SW 1271 (cell line): ENCODE measurements at regions not wholly inside any gene's neighbourhood (a gene's known extent, or its start where the extent isn't known, plus 50 kb on each side); places are given as distances from the start of the nearest gene placed in this dataset.

Source experiments
- DNase-seq, 2 experiments: peaks; one replicate each; lab custom pipeline; 2025; lab: John Stamatoyannopoulos, UW

DNA sequence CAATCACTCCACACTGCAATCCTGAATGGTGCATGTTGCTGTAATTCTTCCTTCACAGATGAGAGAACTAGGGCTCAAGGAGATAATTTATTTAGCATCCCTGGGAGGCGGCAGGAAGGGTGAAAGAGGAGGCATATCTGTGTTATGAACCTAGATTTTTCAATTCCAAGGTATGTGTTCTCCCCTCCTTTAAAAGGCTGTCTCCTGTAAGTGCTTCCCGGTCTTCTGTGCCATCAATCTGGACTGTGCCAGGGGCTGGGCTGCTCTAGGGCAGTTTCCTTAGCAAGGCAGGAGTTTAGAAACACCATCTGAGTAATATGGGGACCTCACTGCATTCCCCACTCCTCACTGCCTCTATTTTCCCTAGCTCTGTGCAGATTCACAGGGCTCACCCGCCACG, 185.0 kb downstream of the RFC3 start:
- DNase-seq = no peak

DNA sequence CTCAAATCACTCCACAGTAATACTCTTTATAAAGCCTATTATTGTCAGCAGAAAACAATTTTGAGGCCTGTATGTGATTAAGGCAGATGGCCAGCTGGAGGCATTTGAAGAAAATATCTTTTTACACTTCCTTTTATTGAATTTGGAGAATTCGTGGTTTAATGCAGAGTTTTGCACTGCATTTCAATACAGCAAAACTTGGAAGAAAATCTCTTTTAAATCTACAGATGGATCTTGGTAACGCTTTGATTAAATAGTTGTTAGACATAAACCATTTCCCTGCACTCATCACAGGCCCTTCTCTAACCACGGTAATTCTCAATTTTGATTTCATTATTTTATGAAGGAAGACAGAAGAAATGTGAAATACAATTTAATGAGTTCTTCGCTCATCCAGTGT, 185.7 kb downstream of the RFC3 start:
- no peak for DNase-seq

DNA sequence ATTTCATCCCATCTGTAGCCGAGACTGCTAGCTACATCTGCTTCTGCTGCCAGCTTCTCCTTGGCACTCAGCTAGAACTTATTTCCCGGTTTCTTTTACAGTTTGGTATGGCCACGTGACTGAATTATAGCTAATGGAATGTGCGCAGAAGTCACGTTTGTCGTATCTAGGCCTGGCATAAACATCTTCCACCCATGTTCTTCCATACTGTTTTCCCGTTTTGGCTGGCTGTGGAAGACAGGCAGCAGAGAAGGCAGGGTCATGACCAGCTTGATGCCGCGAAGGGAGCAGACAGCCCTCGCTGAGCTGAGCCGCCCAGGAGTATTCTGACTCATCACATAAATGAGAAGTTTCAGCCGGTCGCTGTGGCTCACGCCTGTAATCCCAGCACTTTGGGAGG, 186.7 kb downstream of the RFC3 start:
- DNase-seq = no peak

DNA sequence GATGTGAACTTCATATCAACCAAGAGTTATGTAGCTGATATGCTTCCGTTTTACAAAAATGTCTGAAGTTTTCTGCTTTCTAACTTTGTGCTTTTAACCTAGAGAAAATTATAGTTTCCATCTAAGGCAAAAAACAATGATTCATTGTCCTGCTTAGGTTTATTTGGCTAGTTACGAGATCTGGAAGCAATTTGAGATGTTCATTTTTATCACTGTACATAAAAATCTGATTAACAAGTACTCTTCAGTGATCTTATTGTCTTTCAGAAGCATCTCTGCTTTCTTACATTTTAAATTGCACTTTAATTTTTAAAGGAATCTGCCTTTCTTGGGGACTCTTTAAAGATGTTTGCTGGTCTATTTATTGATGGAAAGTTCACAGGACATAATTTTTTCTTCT, 188.1 kb downstream of the RFC3 start:
- DNase-seq = no peak

DNA sequence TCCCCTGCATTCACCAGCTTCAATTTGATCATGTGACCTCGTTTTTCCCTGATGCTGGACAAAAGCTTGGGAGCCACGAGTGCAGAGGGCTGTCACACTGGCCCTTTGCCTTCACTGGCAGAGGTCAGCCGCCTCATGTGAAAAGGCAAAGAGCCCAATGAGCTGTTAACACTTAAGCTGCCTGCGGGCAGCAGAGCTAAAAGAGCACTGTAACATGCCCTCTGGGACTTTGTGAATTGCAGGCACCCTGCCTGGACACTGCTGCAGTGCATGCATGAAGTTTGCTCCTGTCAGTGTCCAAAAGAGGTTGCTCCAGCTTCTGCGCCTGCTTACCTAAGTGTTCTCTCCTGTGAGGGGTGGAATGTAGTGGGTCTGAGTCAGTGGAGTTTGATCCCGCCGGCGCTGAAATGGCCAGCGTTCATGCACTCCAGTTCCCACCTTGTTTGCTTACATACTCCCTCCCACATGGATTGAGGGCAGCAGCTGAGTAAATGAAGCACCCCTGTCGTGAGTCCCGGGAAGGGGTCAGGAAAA, 193.7 kb downstream of the RFC3 start:
- DNase-seq = no peak

DNA sequence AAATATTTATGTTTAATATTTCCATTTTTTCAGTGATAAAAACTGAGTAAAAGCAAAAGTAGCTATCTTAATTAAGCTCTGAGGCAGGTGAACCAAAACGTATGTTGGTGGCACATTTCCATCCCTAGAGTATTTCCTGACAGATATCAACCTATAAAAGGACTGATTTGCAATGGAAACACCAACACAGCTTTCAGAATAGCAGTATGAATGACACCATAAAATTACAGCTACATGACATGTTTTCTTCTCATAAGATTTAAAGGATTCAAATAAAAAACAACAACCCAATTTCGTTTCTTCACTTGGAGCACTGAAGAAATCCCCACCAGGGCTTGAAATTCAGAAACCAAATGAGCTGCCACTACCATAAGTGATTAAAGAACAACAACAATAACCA, 194.4 kb downstream of the RFC3 start:
- no peak for DNase-seq

DNA sequence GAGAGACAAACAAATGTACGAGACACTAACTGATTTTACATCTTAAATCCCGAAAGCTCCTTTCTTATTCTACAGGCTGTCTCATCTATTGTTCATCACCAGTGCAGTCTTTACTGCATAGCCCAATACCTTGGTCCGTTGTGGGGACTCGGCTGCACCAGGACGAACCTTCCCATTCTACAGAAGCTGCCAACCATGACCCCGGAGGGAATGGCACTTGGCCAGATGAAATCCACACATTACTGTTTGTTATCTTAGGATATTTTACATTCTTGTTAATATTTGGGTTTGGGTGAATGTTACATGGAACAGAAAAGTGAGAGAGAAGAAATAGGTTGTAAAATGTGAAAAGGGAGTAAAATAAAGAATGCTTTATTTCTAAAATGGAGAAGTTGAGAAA, 195.1 kb downstream of the RFC3 start:
- DNase-seq = no peak

DNA sequence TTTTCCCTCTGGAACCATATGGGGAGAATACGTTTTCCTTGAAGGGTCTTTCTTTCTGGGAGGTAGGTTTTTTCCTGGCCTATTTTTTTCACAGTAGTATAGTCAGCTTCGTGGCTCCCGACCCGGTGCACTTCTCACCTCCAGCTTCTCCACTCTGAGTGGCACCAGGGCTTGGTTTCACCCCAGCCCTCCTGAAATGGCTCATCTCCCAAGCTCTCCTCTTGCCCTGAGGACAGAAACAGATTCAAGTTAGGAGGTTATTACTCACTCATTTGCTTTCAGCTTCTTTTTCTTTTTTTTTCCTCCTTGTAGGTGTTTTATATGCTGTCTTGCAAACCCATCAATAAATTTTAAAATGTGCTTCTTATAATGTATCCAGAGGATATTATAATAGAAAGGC, 199.3 kb downstream of the RFC3 start:
- no peak for DNase-seq

DNA sequence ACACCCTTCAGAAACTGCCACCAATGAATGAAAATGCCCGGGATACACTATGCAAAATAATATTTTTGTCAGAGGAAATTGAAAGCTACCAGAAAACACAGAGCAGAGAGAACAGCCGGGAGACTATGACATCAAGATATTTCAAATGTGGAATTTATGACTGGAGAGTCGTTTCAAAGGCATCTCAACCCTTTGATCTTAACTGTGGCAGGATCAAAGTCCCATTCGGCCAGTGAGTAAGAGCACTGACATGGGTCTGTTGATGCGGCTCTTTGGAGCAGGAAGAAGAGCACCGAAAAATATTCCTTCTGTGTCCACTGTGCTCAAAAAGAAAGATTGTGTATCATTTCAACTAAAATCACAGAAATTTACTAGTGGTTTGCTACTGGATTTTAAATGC, 201.9 kb downstream of the RFC3 start:
- no peak for DNase-seq

DNA sequence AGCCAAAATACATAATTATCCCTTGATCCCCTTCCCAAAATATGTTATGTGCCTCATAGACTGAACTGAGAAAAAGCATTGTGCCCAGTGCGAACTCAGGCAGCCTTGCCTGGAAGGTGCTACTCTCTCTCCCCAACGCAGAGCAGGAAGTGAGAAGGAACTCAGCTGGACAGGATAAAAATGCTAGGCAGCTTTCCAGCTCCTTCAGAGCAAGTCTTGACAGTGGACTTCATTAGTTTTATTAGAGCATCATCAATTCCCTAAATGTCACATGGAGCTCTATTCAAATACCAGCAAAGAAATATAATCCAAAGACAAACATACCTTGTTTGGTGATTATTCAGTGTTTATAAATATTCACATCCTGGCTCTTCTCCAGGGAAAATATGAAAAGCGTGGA, 202.4 kb downstream of the RFC3 start:
- DNase-seq = no peak

DNA sequence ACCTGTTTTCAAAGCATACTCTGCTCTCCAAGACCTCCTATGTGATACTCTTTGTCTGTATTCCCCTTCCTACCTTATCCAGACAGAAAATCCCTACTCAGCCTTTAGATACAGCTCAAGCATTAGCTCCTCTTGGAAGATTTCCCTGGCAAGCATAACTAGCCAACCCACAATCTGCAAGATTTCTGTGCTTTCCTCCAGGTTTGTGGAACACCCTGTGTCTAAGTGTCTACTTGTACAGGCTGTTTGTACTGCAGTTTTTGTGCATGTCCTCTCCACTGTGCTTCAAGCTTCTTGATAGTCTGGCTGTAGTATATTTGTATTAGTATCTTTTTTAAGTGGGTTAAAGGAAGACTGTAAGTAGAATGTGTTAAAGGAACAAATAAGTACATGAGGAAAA, 203.7 kb downstream of the RFC3 start:
- DNase-seq = no peak

DNA sequence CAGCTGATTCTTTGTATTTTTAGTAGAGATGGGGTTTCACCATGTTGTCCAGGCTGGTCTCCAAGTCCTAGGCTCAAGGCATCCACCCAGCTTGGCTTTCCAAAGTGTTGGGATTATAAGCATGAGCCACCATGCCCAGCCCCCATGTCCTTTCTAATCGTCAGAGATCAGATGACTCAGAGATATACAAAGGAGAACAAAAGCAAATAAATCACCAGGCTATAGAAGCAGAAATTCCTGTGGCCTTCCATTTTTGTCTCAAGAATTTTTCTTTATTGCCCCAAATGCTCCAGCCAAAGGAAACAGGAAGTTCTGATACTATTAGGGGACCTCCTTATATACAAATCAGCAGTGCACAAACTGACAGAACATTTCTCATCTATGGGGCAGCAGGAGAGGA, 207.8 kb downstream of the RFC3 start:
- DNase-seq = no peak

DNA sequence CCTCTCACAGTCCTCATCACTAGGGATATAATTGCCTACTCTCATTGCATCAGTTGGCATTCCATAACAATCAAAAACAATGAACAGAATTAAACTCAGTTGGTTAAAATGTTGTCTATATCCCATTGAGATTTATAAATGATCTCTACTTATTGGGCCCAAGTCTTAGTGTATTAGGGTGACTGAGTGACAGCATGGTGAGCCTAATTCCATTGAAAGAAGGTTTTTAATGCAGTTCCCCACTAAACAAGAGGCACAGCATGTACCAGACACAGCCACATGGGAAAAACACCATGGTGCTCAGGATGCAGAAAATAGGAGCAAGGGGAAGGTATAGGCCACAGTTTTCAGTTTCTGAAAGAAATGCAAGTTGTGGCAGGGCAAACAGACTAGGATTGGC, 208.4 kb downstream of the RFC3 start:
- no peak for DNase-seq

DNA sequence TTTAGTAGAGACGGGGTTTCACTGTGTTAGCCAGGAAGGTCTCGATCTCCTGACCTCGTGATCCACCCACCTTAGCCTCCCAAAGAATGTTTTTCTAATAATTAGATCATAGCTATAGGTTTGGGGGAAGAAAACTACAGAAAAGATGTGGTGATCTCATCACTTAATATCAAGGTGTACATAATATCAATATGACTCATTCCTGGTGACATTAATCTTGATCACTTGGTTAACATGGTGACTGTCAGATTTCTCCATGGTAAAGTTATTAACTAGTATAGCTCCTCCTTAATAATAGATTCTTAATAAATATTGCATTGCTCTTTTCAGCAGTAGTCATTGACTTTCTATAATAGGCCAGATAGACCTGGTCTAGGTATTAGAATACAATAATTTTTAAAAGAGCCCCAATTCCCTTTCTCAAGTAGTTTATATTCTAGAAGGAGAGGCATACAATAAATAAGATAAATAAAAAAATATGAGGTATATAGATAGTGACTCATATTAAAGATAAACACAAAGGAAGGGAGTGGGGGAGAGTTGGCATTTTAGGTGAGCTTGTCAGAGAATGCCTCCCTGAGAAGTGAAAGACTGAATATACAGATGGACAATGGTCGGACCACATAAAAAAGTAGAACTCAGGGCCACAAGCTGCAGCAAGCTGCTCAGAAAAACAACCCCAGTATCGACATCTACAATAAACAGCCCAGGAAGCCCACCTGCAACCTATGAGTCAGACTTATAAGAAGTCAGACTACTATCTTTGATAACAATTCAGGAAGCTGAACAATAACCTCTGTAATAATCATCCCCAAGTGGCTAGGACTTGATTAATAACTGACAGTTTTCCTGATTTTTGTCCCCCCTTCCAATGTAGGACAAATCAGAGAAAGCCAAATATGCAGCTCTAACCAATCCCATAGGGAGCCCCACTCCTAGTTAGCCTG, 210.8 kb downstream of the RFC3 start:
- DNase-seq = no peak

DNA sequence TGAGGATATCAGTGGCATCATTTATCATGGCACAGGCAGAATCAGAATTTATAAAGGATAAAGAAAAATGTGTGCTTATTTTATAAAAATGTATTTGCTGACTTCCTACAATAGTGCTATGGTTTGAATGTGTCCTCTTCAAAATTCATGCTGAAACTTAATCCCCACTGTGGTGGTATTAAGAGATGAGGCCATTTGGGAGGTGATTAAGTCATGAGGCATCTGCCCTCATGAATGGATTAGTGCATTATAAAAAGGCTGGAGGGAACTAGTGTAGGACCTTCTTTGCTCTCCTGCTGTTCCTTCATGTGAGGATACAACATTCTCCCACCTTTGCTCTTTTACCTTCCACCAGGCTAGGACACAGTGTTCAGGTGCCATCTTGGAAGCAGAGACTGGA, 212.8 kb downstream of the RFC3 start:
- DNase-seq = no peak

DNA sequence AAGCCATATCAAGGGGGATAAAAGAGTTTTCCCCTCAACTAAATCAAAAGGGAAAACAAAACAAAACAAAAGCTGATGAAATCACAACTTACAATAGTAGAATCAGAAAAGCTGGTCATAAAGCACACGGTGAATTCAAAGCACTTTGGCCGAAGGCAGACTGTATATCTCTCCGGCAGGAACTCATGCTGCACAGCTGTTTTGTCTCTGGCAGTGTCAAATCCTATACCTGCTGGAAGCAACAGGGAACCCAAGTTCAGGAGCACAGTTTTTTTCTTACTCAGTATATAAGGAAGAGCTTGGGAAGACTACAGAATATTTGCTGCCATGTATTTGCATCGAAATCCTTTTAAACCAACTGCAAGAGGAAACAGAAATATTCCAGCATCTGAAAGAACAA, 213.7 kb downstream of the RFC3 start:
- no peak for DNase-seq

DNA sequence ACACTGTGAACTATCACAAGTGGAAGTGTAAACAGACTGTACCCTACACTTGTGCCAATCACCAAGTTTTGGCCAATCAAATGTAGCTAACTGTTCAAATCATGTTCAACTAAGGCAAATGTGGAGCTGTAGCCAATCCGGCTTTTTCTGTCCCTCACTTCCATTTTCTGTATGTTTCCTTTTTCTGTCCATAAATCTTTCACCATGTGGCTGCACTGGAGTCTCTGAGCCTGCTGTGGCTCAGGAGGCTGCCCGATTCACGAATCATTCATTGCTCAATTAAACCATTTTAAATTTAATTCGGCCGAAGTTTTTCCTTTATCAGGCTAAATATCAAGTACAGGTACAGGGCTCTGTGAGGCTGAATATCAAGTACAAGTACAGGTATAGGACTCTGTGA, 216.5 kb downstream of the RFC3 start:
- no peak for DNase-seq

DNA sequence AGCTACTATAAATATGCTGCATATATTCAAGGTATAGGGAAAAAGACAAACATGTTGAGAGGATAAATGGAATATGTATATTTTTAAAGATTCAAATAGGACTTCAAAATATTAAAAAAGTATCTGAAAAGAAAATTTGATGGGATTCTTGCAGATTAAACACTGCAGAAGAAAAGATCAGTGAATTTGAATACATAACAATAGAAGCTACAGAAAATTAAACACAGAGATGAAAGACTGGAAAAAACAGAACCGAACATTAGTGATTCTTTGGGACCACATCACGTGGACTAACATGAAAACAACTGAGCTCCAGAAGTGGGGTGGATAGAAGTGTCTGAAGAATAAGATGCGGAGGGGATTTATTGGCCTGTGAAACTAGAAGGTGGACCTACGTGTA, 217.2 kb downstream of the RFC3 start:
- no peak for DNase-seq

DNA sequence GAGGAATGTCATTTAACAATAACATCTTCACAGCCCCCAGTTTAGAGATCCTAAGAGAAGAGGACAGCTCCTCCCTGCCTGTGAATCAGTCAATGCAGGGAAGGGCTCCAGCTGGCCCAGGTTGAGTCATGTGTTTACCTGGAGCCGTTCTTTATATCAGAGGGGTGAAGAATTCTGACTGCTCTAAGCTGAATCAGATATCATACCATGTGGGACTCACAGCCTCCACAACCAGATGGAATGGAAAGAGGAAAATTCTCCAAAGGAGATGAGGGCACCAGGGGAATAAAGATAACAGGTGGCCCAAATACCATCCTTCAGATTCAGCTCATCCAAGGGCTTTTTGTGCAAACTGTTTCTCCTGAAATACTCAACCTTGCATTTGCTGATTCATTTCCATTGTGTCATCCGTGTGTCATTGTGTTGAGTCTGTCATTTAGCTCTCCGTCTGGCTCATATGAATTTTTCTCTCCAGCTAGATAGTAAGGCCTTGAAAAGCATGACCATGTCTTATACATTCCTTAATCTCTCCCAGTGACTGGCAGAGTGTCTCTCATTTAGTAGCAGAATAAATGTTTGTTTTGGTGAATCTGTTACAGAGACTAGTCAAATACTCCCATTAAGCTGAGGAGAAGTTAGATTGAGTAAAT, 217.9 kb downstream of the RFC3 start:
- DNase-seq = no peak

DNA sequence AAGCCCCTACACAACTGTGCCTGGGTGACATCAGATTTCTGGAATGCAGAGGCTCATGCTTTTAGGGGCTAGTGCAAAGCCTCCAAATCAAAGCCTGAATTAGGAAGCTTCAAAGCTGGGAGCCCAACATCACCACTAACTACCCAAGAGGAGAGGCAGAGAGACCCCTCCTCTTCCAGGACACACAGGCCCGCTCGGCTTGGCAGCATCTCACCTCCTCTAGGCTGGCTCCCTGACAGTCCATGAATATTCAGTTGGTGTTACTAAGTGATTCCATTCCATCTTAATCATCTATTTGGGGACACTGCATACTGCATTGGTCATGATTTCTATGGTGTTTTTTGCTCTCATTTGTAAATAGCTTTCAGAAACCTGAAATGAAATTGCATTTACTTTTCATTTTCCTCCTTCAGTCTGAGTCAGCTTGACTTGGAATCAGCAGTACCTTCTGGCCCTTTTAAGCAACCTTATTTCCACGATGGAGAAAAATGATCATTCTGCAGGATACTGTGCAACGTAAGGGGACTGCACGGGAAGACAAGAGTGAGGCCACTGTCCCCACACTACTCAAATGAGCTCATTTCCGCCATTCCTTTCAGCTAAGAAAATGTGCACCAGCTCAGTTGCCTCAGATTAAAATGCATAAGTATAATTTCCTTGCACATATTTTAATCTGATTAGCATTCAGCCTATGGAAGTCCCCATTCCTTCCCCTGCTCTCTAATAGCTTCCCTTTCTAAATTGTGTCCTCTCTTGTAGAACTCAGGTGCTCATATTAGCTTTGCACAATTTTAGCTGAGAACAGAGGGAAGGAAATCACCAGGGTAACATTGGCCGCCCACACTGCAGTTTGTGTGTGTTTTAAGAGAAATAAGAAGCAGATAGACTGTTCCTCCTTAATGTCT, 219.9 kb downstream of the RFC3 start:
- DNase-seq = no peak

DNA sequence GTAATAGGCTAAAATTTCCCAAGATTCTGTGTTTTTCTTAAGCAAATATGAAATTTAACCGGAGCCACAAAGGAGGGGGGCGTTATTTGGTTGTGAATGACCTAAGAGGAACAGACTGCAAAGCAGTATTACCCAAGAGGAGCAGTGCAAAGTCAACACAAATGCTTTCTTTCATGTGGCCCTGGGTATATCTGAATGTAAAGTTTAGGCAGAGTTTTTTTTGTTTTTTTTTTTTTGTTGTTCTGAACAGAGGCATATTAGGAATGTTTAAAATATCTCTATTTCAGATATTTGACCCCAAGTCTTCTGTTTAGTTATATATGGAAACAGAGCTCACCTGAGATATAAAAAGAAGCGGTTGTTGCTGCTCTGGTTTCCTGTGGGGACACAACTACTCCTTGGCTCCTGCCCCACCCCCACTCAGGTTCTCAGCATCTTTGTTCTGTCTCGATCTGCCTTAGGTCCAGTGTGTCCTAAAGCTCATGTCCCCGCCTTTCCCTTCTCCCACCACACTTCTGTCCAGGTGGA, 220.7 kb downstream of the RFC3 start:
- DNase-seq = no peak

DNA sequence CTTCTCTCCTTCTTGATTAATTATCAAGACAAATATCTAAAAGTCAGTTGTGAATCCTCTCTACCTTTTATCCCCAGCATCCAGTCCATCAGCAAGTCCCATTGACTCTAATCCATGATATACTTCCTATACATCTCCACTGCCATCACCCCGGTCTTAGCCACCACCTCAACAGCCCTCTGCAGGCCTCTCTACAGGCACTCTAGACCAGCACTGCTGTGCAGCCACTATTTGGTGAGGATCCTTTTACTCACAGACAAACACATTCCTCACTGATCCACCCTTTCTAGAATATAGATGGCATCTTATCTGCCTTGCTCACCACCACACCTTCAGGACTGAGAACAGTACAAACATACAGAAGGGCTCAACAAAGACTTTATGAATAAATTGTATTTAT, 221.7 kb downstream of the RFC3 start:
- no peak for DNase-seq
